PC-3 (cell line): ENCODE measurements at regions not wholly inside any gene's neighbourhood (a gene's known extent, or its start where the extent isn't known, plus 50 kb on each side); places are given as distances from the start of the nearest gene placed in this dataset.

Experiments
- CTCF ChIP-seq: fragments of 300-600 bp; sonication (generic); conservative IDR thresholded peaks from 2 replicates; pipeline ENCODE4 v1.5.1; 2017; ENCODE audit warnings: antibody characterized with exemption, low read depth, mild to moderate bottlenecking, low read length
- EZH2 ChIP-seq: fragments of 300-600 bp; sonication (generic); IDR thresholded peaks from one replicate; pipeline ENCODE4 v1.6.1; 2017; ENCODE audit warnings: antibody characterized with exemption, mild to moderate bottlenecking, low read length; ENCODE audit not compliant: unreplicated experiment
- EZH2phosphoT487 ChIP-seq: fragments of 300-600 bp; sonication (generic); IDR thresholded peaks from 2 replicates; pipeline ENCODE4 v1.6.1; 2018; ENCODE audit warnings: mild to moderate bottlenecking, antibody characterized with exemption, low read length, borderline replicate concordance

- no peak for TF ChIP-seq CTCF
- no peak for TF ChIP-seq EZH2
- no peak for TF ChIP-seq EZH2phosphoT487
Measured at GRCh38 chr5:97576956-97577355, 393.9 kb upstream of the RIOK2 start.
